Activated CD4-positive, alpha-beta T cell treated with anti-CD3 and anti-CD28 coated beads, Interleukin-2, Interleukin-6, amounts not matched to agents 100 ng/mL and 50 ng/mL, durations not matched to agents 16 hours and 8 hours (primary cell): ENCODE measurements at regions not wholly inside any gene's neighbourhood (a gene's known extent, or its start where the extent isn't known, plus 50 kb on each side); places are given as distances from the start of the nearest gene placed in this dataset.
"Not testable (repeated sequence)": the region's sequence is repeated elsewhere in the genome, so short reads cannot be mapped to it uniquely, and the experiment has no call there.

Source experiments
- DNase-seq: peaks from one replicate; pipeline ENCODE4 v3.0.0-alpha.2; 2020

GRCh38 chr5:166624573-166624972, 1666.9 kb upstream of the WWC1 start:
- no peak for DNase-seq

GRCh38 chr5:166625210-166625865, 1666.1 kb upstream of the WWC1 start:
- no peak for DNase-seq

GRCh38 chr5:166637295-166637694, 1654.2 kb upstream of the WWC1 start:
- DNase-seq, result no peak

- DNase-seq, result no peak
Measured at GRCh38 chr5:166639151-166639550, 1652.3 kb upstream of the WWC1 start.

- DNase-seq, result not testable (repeated sequence)
Measured at GRCh38 chr5:166640136-166640535, 1651.3 kb upstream of the WWC1 start.

GRCh38 chr5:166648736-166649135, 1642.7 kb upstream of the WWC1 start:
- no peak for DNase-seq

- no peak for DNase-seq
Measured at GRCh38 chr5:166649676-166650075, 1641.8 kb upstream of the WWC1 start.

GRCh38 chr5:166651234-166651633, 1640.2 kb upstream of the WWC1 start:
- no peak for DNase-seq

- DNase-seq, result no peak
Measured at GRCh38 chr5:166671811-166672210, 1619.6 kb upstream of the WWC1 start.

- DNase-seq, result no peak
Measured at GRCh38 chr5:166672431-166672830, 1619.0 kb upstream of the WWC1 start.

GRCh38 chr5:166677891-166678290, 1613.6 kb upstream of the WWC1 start:
- DNase-seq, result no peak

GRCh38 chr5:166679331-166679730, 1612.1 kb upstream of the WWC1 start:
- DNase-seq, result no peak

GRCh38 chr5:166695326-166695725, 1596.1 kb upstream of the WWC1 start:
- no peak for DNase-seq

GRCh38 chr5:166708291-166708690, 1583.2 kb upstream of the WWC1 start:
- no peak for DNase-seq

- DNase-seq, result no peak
Measured at GRCh38 chr5:166709691-166710090, 1581.8 kb upstream of the WWC1 start.

- no peak for DNase-seq
Measured at GRCh38 chr5:166710271-166710670, 1581.2 kb upstream of the WWC1 start.

- no peak for DNase-seq
Measured at GRCh38 chr5:166712447-166713185, 1578.8 kb upstream of the WWC1 start.

GRCh38 chr5:166713295-166713694, 1578.2 kb upstream of the WWC1 start:
- DNase-seq, result no peak

- DNase-seq, result no peak
Measured at GRCh38 chr5:166716856-166717492, 1574.5 kb upstream of the WWC1 start.

- DNase-seq, result no peak
Measured at GRCh38 chr5:166719991-166720390, 1571.5 kb upstream of the WWC1 start.

- peak; percentile 10 for DNase-seq
Measured at GRCh38 chr5:166722939-166723338, 1568.5 kb upstream of the WWC1 start.

- no peak for DNase-seq
Measured at GRCh38 chr5:166724284-166724683, 1567.2 kb upstream of the WWC1 start.

GRCh38 chr5:166725593-166725992, 1565.9 kb upstream of the WWC1 start:
- no peak for DNase-seq

GRCh38 chr5:166726406-166726805, 1565.0 kb upstream of the WWC1 start:
- no peak for DNase-seq
